BE2C (cell line): ENCODE measurements at regions not wholly inside any gene's neighbourhood (a gene's known extent, or its start where the extent isn't known, plus 50 kb on each side); places are given as distances from the start of the nearest gene placed in this dataset.

ENCODE experiments used
- DNase-seq: peaks from one replicate; pipeline ENCODE4 v3.0.0-alpha.2; 2020
- H3K27me3 ChIP-seq: fragments of 250-450 bp; sonication (Bioruptor Pico); 2 replicates; pipeline ENCODE4 v1.5.1; 2020; ENCODE audit warnings: mild to moderate bottlenecking
- H3K36me3 ChIP-seq: fragments of 250-450 bp; sonication (Bioruptor Pico); 2 replicates; pipeline ENCODE4 v1.5.1; 2020; ENCODE audit warnings: mild to moderate bottlenecking
- H3K4me1 ChIP-seq: fragments of 250-450 bp; sonication (Bioruptor Pico); 2 replicates; pipeline ENCODE4 v1.5.1; 2020
- H3K4me3 ChIP-seq: 2 replicates; pipeline ENCODE4 v1.5.1; 2011; ENCODE audit warnings: low read depth, low read length
- H3K9me3 ChIP-seq: fragments of 250-450 bp; sonication (Bioruptor Pico); 2 replicates; pipeline ENCODE4 v1.5.1; 2020
- TF ChIP-seq, protein P1 (sequence below): IDR thresholded peaks from 2 replicates; pipeline ENCODE4 v1.5.1; 2012; ENCODE audit warnings: mild to moderate bottlenecking, low read depth, low read length

DNA sequence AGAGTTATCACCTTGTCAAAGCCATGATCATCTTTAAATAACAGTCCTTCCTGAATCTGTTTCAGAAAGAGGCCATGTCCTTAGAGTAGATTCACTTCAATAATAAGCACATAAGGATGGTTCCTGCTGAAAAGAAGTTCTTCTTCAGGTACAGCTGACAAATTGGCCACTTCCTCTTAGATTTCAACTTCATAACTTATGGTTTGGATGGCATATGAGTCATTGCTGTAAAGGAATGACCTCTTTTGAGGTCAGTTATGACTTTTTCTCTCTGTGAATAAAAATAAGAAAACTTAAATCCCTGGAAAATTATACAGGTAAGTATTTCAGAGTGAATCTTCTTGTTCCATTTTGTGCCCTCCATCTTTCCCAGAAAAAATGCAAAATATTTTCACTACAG, 555.3 kb upstream of the ZNF462 start:
- Histone ChIP-seq H3K4me3 (no peak overlapping the region), H3K27me3 (no peaks in the 10 kb centered on the region), H3K36me3 (no peaks in the 10 kb centered on the region), H3K4me1 (no peaks in the 10 kb centered on the region), H3K9me3 (no peaks in the 10 kb centered on the region)
- DNase-seq, result no peak
- TF ChIP-seq, protein P1, sequence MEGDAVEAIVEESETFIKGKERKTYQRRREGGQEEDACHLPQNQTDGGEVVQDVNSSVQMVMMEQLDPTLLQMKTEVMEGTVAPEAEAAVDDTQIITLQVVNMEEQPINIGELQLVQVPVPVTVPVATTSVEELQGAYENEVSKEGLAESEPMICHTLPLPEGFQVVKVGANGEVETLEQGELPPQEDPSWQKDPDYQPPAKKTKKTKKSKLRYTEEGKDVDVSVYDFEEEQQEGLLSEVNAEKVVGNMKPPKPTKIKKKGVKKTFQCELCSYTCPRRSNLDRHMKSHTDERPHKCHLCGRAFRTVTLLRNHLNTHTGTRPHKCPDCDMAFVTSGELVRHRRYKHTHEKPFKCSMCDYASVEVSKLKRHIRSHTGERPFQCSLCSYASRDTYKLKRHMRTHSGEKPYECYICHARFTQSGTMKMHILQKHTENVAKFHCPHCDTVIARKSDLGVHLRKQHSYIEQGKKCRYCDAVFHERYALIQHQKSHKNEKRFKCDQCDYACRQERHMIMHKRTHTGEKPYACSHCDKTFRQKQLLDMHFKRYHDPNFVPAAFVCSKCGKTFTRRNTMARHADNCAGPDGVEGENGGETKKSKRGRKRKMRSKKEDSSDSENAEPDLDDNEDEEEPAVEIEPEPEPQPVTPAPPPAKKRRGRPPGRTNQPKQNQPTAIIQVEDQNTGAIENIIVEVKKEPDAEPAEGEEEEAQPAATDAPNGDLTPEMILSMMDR, result no peak

DNA sequence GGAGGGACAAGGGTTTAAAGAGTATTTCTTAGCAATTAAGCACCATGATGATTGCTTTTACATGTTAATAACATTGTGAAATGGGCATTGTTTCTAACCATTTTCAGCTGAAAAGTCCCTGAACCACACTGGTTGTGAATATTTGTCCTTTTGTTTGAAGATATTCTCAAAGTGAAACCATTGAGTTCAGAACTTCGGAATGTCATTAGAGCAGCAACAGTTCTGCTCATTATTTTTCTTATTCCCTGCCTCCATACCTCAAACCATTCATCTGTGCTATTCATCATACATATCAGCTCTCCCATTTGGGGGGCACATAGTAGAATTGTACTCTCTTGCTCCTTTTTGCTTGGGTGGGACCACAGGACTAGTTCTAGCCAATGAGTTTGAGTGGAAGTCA, 553.0 kb upstream of the ZNF462 start:
- Histone ChIP-seq H3K4me1 (no peaks in the 10 kb centered on the region), H3K9me3 (no peaks in the 10 kb centered on the region), H3K27me3 (no peaks in the 10 kb centered on the region), H3K4me3 (no peak overlapping the region), H3K36me3 (no peaks in the 10 kb centered on the region)
- DNase-seq, result no peak
- TF ChIP-seq, protein P1, result no peak

DNA sequence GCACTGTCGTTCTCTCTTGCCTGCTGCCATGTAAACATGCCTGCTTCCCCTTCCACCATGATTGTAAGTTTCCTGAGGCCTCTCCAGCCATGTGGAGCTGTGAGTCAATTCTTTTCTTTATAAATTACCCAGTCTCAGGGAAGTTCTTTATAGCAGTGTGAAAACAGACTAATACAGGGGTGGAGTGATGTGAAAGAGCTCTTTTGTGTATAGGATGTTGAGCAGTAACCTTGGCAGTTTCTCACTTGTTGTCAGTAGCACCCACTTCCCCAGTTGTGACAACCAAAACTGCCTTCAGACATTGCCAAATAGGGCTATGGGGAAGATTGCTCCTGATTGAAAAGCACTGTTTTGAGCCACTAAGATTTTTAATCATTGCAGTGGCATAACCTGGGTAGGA, 552.2 kb upstream of the ZNF462 start:
- Histone ChIP-seq H3K9me3 (no peaks in the 10 kb centered on the region), H3K4me3 (no peak overlapping the region), H3K27me3 (no peaks in the 10 kb centered on the region), H3K36me3 (no peaks in the 10 kb centered on the region), H3K4me1 (no peaks in the 10 kb centered on the region)
- DNase-seq, result no peak
- TF ChIP-seq, protein P1, result no peak

DNA sequence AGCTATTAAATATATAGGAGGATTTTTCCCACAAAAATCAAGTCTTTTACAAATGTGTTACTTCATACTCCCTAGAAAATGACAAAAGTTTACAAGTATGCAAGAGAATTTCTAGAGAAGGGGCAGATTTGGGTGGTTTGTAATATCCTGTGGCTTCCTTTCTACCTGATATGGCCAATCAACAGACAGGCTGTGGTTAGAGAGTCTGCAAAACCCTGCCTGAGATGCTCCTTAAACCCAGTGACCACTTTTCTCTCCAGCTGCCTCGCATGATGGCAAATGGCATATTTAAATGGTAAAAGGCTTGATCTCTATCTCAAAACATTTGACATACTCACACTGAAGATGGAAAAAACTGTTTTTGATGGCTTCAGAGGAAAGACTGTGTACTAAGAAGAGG, 550.1 kb upstream of the ZNF462 start:
- H3K27me3 ChIP-seq, result no peaks in the 10 kb centered on the region
- TF ChIP-seq, protein P1, result no peak
- H3K4me1 ChIP-seq, result no peaks in the 10 kb centered on the region
- no peak overlapping the region for H3K4me3 ChIP-seq
- H3K9me3 ChIP-seq, result no peaks in the 10 kb centered on the region
- H3K36me3 ChIP-seq, result no peaks in the 10 kb centered on the region
- no peak for DNase-seq

DNA sequence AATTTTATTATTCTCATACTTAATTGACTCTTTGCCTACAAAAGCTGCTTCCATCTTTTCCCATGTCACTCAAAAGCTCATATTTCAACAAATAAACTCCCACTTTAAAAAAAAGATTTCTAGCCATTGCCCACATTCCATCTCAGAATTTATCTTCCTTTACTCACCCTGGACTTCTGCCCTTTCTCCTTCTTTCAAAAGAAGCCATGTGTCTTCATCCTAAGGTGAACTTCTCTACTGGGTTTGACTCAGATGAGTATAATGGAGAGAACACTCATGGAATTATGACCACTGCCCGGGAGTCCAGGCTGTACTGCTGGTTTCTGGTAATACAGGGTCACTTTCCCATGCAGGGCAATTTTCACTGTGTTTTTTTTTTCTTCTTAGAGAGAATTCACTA, 548.5 kb upstream of the ZNF462 start:
- Histone ChIP-seq H3K4me1 (no peaks in the 10 kb centered on the region), H3K4me3 (no peak overlapping the region), H3K27me3 (no peaks in the 10 kb centered on the region), H3K9me3 (no peaks in the 10 kb centered on the region), H3K36me3 (no peaks in the 10 kb centered on the region)
- DNase-seq, result no peak
- TF ChIP-seq, protein P1, result no peak

DNA sequence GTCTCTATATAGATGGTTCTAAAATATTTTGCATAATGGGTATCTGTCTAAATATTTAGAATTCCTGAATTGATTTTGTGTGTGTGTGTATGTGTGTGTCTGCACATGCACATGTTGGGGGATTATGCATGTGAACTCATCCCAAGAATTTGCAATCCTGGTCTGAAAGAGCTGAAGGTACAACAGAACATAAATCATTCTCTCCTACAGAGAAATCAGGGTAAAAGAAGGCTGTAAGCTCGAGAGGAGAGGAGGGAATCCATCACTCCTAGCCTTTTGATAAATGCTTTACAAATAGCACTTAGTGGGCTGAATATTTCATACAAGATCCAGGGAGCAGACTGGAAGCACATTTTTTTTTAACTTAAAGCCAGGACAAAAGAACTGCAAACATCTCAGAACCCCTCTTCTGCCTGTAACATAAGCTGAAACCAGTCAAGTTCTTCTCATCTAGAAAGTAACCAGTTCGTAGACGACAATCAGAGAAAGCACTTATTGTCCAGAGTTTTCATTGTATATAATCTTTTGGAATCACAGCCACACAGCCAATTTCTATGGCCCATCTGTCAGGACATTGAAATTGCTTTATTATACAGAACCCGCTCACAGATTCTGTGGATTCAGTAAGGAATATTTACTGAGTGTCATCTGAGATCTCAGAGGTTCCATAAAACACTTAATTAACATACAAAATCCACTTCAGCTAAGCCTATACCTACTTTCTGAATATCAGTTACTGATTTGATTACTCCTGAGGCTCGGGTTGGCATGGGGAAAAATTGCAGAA, 541.4 kb upstream of the ZNF462 start:
- TF ChIP-seq, protein P1, result no peak
- DNase-seq, result no peak

More for the DNA sequence above, 541.4 kb upstream of the ZNF462 start:
- H3K27me3 ChIP-seq, result no peaks in the 10 kb centered on the region
- H3K4me1 ChIP-seq, result no peaks in the 10 kb centered on the region
- H3K36me3 ChIP-seq, result no peaks in the 10 kb centered on the region
- no peak overlapping the region for H3K4me3 ChIP-seq
- H3K9me3 ChIP-seq, result no peaks in the 10 kb centered on the region
